GM23248 (cell line): ENCODE measurements at regions not wholly inside any gene's neighbourhood (a gene's known extent, or its start where the extent isn't known, plus 50 kb on each side); places are given as distances from the start of the nearest gene placed in this dataset.

Experiments
- DNase-seq: peaks from one replicate; pipeline ENCODE4 v3.0.0-alpha.2; 2015
- H2AFZ ChIP-seq: fragments of 200-600 bp; sonication (generic); 2 replicates; pipeline ENCODE4 v1.6.1; 2016; ENCODE audit warnings: antibody characterized with exemption
- H3F3A ChIP-seq: fragments of 200-600 bp; sonication (generic); 2 replicates; pipeline ENCODE4 v1.6.1; 2016; ENCODE audit warnings: mild to moderate bottlenecking, antibody characterized with exemption, mixed run types; ENCODE audit not compliant: insufficient read depth
- H3K27ac ChIP-seq: fragments of 200-600 bp; sonication (generic); 2 replicates; pipeline ENCODE4 v1.5.1; 2016; ENCODE audit warnings: mild to moderate bottlenecking
- H3K27me3 ChIP-seq: fragments of 200-600 bp; sonication (generic); replicated peaks from 2 replicates; pipeline ENCODE4 v1.6.1; 2016; ENCODE audit warnings: mild to moderate bottlenecking; ENCODE audit not compliant: insufficient read depth
- H3K36me3 ChIP-seq: fragments of 200-600 bp; sonication (generic); 2 replicates; pipeline ENCODE4 v1.6.1; 2016; ENCODE audit warnings: low read depth, mild to moderate bottlenecking
- H3K4me1 ChIP-seq: fragments of 200-600 bp; sonication (generic); 2 replicates; pipeline ENCODE4 v1.6.1; 2016; ENCODE audit warnings: mild to moderate bottlenecking; ENCODE audit not compliant: insufficient read depth
- H3K4me2 ChIP-seq: fragments of 200-600 bp; sonication (generic); one replicate; pipeline ENCODE4 v1.6.1; 2016; ENCODE audit warnings: mild to moderate bottlenecking; ENCODE audit not compliant: unreplicated experiment
- H3K4me3 ChIP-seq: fragments of 200-600 bp; sonication (generic); 2 replicates; pipeline ENCODE4 v1.5.1; 2016; ENCODE audit warnings: mild to moderate bottlenecking
- H3K79me2 ChIP-seq: fragments of 200-600 bp; sonication (generic); 2 replicates; pipeline ENCODE4 v1.6.1; 2016; ENCODE audit warnings: mild to moderate bottlenecking; ENCODE audit not compliant: insufficient read depth
- H3K9ac ChIP-seq: fragments of 200-600 bp; sonication (generic); 2 replicates; pipeline ENCODE4 v1.6.1; 2016; ENCODE audit warnings: mild to moderate bottlenecking
- H3K9me2 ChIP-seq: fragments of 200-600 bp; sonication (generic); 2 replicates; pipeline ENCODE4 v1.6.1; 2016; ENCODE audit warnings: mixed run types, mild to moderate bottlenecking, moderate library complexity; ENCODE audit not compliant: insufficient read depth
- H3K9me3 ChIP-seq: fragments of 200-600 bp; sonication (generic); one replicate; pipeline ENCODE4 v1.6.1; 2017; ENCODE audit warnings: low read depth
- H4K20me1 ChIP-seq: fragments of 200-600 bp; sonication (generic); 2 replicates; pipeline ENCODE4 v1.6.0; 2016; ENCODE audit not compliant: insufficient read depth
- EZH2 ChIP-seq: fragments of 200-600 bp; sonication (generic); IDR thresholded peaks from 2 replicates; pipeline ENCODE4 v1.6.1; 2018; ENCODE audit warnings: antibody characterized with exemption, mild to moderate bottlenecking; ENCODE audit not compliant: insufficient read depth, poor library complexity, severe bottlenecking
- EZH2phosphoT487 ChIP-seq: fragments of 200-600 bp; sonication (generic); IDR thresholded peaks from 2 replicates; pipeline ENCODE4 v1.6.1; 2018; ENCODE audit warnings: antibody characterized with exemption, moderate library complexity, mild to moderate bottlenecking, low read depth; ENCODE audit not compliant: insufficient read depth
- WGBS, 2 experiments: methylation state at CpG; one replicate each; pipeline ENCODE4 v1.1.6; 2015 to 2017; ENCODE audit warnings: low lambda C conversion rate in 2 of 2, low coverage in 1 of 2; ENCODE audit errors: missing lambda C conversion rate in 2 of 2; 5-methylcytosine and 5-hydroxymethylcytosine counted together
- in situ Hi-C: fragments of 300-500 bp; cut with MboI; formaldehyde crosslinking; loops from 2 replicates; pipeline ENCODE4 v1.15.0; 2020

DNA sequence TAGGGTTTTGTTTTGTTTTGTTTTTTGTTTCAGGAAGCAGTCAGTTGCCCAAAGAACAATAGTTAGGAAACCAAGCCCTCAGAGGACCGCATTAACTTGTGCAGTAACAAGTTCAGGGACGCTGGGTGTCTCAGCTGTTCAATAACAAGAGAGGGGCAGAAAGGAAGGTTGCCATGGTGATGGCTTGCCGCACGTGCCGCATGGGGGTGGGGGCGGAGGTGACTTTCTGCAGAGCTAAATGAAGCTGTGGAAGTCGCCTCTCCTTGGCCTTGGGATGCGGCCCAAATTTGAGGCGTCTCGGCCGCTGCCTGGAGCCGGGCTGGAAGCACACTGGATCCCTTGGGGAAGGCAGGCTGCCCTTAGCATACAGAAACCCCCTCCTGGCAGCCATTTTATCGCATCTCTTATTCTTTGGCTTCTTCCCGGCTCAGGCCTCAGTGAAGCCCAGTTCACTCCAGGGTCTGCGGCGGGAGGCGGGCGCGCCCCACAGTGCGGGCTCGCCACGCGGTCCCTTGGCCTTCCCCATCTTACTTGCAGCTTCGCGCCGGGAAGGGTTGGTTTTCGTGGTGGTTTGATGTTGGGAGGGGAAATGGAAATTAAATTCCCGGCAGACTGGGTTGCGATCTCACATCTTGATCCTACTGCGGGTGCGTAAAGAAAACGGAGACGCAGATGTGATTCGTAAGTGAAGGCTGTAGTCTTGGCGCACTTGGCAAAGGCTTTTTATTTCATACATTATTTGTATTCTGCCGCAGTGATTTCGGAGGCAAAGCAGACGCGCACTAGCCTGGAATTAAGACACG, 94.3 kb downstream of the SLC17A6 start:
- Histone ChIP-seq H3K9me2 (no peaks in the 10 kb centered on the region), H3K79me2 (no peaks in the 10 kb centered on the region), H3K4me3 (peak overlapping the region; percentile 61), H3K36me3 (no peaks in the 10 kb centered on the region), H3F3A (peaks cover 8% of the 10 kb centered on the region; the same call in 1 of the 2 replicates), H3K4me1 (peaks cover 23% of the 10 kb centered on the region; the same call in 1 of the 2 replicates), H3K9ac (peak overlapping the region; percentile 70), H2AFZ (peak overlapping the region; percentile 91), H3K4me2 (peak overlapping the region; percentile 78), H3K9me3 (no peaks in the 10 kb centered on the region), H3K27me3 (no peaks in the 10 kb centered on the region), H4K20me1 (no peaks in the 10 kb centered on the region), H3K27ac (peak overlapping the region; percentile 33)
- TF ChIP-seq EZH2phosphoT487 (no peak), EZH2 (no peak)
- WGBS, 2 experiments, result 7 to 9% methylated on average over 37 to 40 of the region's 40 CpGs
- peak; percentile 58 for DNase-seq
- in situ Hi-C loops, result no loop called here

DNA sequence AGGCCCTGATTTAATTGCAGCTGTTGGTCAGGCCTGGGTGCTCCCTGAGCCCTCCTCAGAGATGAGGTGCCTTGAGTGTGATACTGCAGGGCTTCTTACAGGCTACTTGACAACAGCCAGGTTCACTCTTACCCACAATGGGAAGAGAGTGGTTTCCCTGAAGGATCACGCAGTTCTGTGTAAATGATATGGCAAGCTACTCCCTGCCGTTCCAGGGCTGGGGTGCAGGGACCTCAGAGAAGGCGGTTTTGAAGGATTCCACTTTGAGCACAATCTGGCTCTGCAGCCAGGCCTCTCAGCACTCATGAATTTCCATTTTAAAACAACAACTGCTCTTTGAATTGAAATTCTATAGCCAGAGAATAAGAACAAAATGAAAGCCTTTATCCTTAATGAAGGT, 92.9 kb downstream of the SLC17A6 start:
- Histone ChIP-seq H3K4me1 (peaks cover 23% of the 10 kb centered on the region; the same call in 1 of the 2 replicates), H3K27ac (no peak overlapping the region), H3K27me3 (no peaks in the 10 kb centered on the region), H3K4me2 (no peak overlapping the region), H3K9me2 (no peaks in the 10 kb centered on the region), H3K79me2 (no peaks in the 10 kb centered on the region), H3F3A (peaks cover 8% of the 10 kb centered on the region; the same call in 1 of the 2 replicates), H3K9me3 (no peaks in the 10 kb centered on the region), H3K9ac (no peak overlapping the region), H2AFZ (no peak overlapping the region), H4K20me1 (no peaks in the 10 kb centered on the region), H3K4me3 (no peak overlapping the region), H3K36me3 (no peaks in the 10 kb centered on the region)
- no peak for TF ChIP-seq EZH2
- no peak for TF ChIP-seq EZH2phosphoT487
- in situ Hi-C loops, result no loop called here
- WGBS, 2 experiments, result 86 to 89% methylated on average over 3 of the region's 3 CpGs
- DNase-seq, result no peak

DNA sequence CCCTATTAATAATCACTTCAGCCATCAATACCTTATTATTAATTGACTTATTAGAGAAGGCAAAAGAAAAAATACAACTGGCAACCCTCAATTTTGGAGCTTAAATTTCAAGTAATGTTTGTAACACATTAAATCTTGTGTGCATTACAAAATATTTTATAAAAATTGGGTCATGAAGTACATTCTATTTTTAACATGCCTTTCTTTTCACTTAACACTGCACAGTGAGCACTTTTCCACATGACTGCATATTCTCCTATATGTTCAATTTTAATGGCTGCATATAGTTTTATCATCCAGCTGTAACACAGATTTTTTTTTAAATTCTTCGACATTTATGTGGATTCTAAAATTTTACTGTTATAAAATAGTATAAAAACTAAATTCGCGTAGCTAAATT, 92.5 kb downstream of the SLC17A6 start:
- in situ Hi-C loops, result no loop called here
- Histone ChIP-seq H2AFZ (no peak overlapping the region), H3K27ac (no peak overlapping the region), H3K4me2 (no peak overlapping the region), H3K9me3 (no peaks in the 10 kb centered on the region), H3K4me1 (peaks cover 23% of the 10 kb centered on the region; the same call in 1 of the 2 replicates), H3K9me2 (no peaks in the 10 kb centered on the region), H3K36me3 (no peaks in the 10 kb centered on the region), H3K79me2 (no peaks in the 10 kb centered on the region), H3K4me3 (no peak overlapping the region), H3K9ac (no peak overlapping the region), H3F3A (peaks cover 8% of the 10 kb centered on the region; the same call in 1 of the 2 replicates), H3K27me3 (no peaks in the 10 kb centered on the region), H4K20me1 (no peaks in the 10 kb centered on the region)
- no peak for TF ChIP-seq EZH2
- TF ChIP-seq EZH2phosphoT487, result no peak
- WGBS, 2 experiments, result 95 to 96% methylated on average over 3 of the region's 3 CpGs
- DNase-seq, result no peak

DNA sequence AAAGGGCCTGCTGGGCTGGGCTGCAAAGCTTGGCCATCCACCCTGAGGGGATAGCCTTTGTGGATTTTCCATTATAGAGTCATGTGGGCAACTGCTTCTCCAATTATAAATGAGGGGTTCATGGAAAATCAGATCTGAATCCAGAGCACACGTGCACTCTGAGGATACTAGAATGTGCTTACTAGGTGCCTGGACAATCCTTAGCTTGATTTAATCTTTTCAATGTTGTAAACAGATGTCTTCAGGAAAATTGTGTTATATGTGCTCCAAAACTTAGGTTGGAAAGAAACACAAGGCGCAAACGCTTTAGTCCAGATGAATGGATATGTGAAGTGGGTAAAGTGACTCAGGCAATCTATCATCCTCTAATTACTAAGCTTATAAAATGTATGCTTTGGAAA, 92.0 kb downstream of the SLC17A6 start:
- 59 to 67% methylated on average over 3 of the region's 3 CpGs for WGBS, 2 experiments
- H3K4me2 ChIP-seq, result no peak overlapping the region
- DNase-seq, result peak; percentile 23

More for the DNA sequence above, 92.0 kb downstream of the SLC17A6 start:
- Histone ChIP-seq H3K4me1 (peaks cover 23% of the 10 kb centered on the region; the same call in 1 of the 2 replicates), H4K20me1 (no peaks in the 10 kb centered on the region), H3K79me2 (no peaks in the 10 kb centered on the region), H3K9me3 (no peaks in the 10 kb centered on the region), H3F3A (peaks cover 8% of the 10 kb centered on the region; the same call in 1 of the 2 replicates), H3K9ac (no peak overlapping the region), H3K27ac (no peak overlapping the region), H3K27me3 (no peaks in the 10 kb centered on the region), H2AFZ (no peak overlapping the region), H3K4me3 (no peak overlapping the region), H3K9me2 (no peaks in the 10 kb centered on the region), H3K36me3 (no peaks in the 10 kb centered on the region)
- no peak for TF ChIP-seq EZH2phosphoT487
- no peak for TF ChIP-seq EZH2
- in situ Hi-C loops, result no loop called here
